Astrocyte (in vitro differentiated cells and primary cell): ENCODE measurements at regions not wholly inside any gene's neighbourhood (a gene's known extent, or its start where the extent isn't known, plus 50 kb on each side); places are given as distances from the start of the nearest gene placed in this dataset.

Source experiments
- CTCF ChIP-seq: IDR thresholded peaks from 2 replicates; pipeline ENCODE4 v1.5.1; 2011; ENCODE audit warnings: low read depth, mild to moderate bottlenecking, inconsistent platforms, low read length, moderate library complexity; ENCODE audit not compliant: insufficient read depth
- EZH2 ChIP-seq: IDR thresholded peaks from 2 replicates; pipeline ENCODE4 v1.6.1; 2012; ENCODE audit warnings: mild to moderate bottlenecking, low read length, inconsistent platforms; ENCODE audit not compliant: insufficient read depth

GRCh38 chr3:30407651-30408050 lies 198.8 kb upstream of the TGFBR2 start:
- TF ChIP-seq CTCF (no peak), EZH2 (no peak)
